H9 (cell line): ENCODE measurements at regions not wholly inside any gene's neighbourhood (a gene's known extent, or its start where the extent isn't known, plus 50 kb on each side); places are given as distances from the start of the nearest gene placed in this dataset.

ENCODE experiments used
- DNase-seq: peaks from one replicate; pipeline ENCODE4 v3.0.0-alpha.2; 2017
- H2AFZ ChIP-seq: one replicate; pipeline ENCODE4 v1.6.1; 2013; ENCODE audit warnings: mild to moderate bottlenecking, low read length, control low read depth, moderate library complexity
- H2AK5ac ChIP-seq: 2 replicates; pipeline ENCODE4 v1.6.1; 2013; ENCODE audit warnings: low read length, control low read depth, mixed read lengths; ENCODE audit not compliant: insufficient read length
- H2BK120ac ChIP-seq: one replicate; pipeline ENCODE4 v1.6.1; 2013; ENCODE audit warnings: low read depth, mild to moderate bottlenecking, low read length, control low read depth, inconsistent platforms; ENCODE audit not compliant: poor library complexity, severe bottlenecking
- H2BK12ac ChIP-seq: 2 replicates; pipeline ENCODE4 v1.6.1; 2013; ENCODE audit warnings: low read length, control low read depth, mixed read lengths, low read depth; ENCODE audit not compliant: insufficient read length
- H2BK15ac ChIP-seq: 2 replicates; pipeline ENCODE4 v1.6.1; 2013; ENCODE audit warnings: low read depth, low read length, control low read depth
- H2BK20ac ChIP-seq: one replicate; pipeline ENCODE4 v1.6.1; 2013; ENCODE audit warnings: low read depth, mild to moderate bottlenecking, low read length, control low read depth, inconsistent platforms; ENCODE audit not compliant: poor library complexity, severe bottlenecking
- H2BK5ac ChIP-seq: 2 replicates; pipeline ENCODE4 v1.6.1; 2013; ENCODE audit warnings: low read length, control low read depth, mixed read lengths; ENCODE audit not compliant: insufficient read length
- H3K14ac ChIP-seq: 2 replicates; pipeline ENCODE4 v1.6.1; 2013; ENCODE audit warnings: low read length, control low read depth; ENCODE audit not compliant: insufficient read depth
- H3K18ac ChIP-seq: 2 replicates; pipeline ENCODE4 v1.6.1; 2013; ENCODE audit warnings: low read depth, mild to moderate bottlenecking, mixed read lengths, low read length, control low read depth; ENCODE audit not compliant: insufficient read length
- H3K23ac ChIP-seq: 2 replicates; pipeline ENCODE4 v1.6.1; 2013; ENCODE audit warnings: low read length, control low read depth, mixed read lengths, low read depth; ENCODE audit not compliant: insufficient read length
- H3K23me2 ChIP-seq: 2 replicates; pipeline ENCODE4 v1.6.1; 2013; ENCODE audit warnings: low read depth, mild to moderate bottlenecking, mixed read lengths, low read length, control low read depth; ENCODE audit not compliant: insufficient read length, poor library complexity, severe bottlenecking
- H3K27ac ChIP-seq: 2 replicates; pipeline ENCODE4 v1.5.1; 2013; ENCODE audit warnings: low read length, control low read depth, mixed read lengths, low read depth; ENCODE audit not compliant: insufficient read length
- H3K27me3 ChIP-seq: 2 replicates; pipeline ENCODE4 v1.6.1; 2013; ENCODE audit warnings: low read length, control low read depth, inconsistent platforms; ENCODE audit not compliant: insufficient read depth
- H3K4ac ChIP-seq: 2 replicates; pipeline ENCODE4 v1.6.1; 2013; ENCODE audit warnings: low read depth, mild to moderate bottlenecking, control low read depth, inconsistent platforms, low read length, moderate library complexity
- H3K4me1 ChIP-seq: 2 replicates; pipeline ENCODE4 v1.6.1; 2013; ENCODE audit warnings: low read length, control low read depth, inconsistent platforms; ENCODE audit not compliant: insufficient read depth
- H3K4me2 ChIP-seq: 2 replicates; pipeline ENCODE4 v1.6.1; 2013; ENCODE audit warnings: low read length, control low read depth, mixed read lengths; ENCODE audit not compliant: insufficient read length, insufficient read depth
- H3K56ac ChIP-seq: 2 replicates; pipeline ENCODE4 v1.6.1; 2013; ENCODE audit warnings: low read depth, mild to moderate bottlenecking, mixed read lengths, low read length, control low read depth; ENCODE audit not compliant: insufficient read length
- H3K79me1 ChIP-seq: 2 replicates; pipeline ENCODE4 v1.6.1; 2013; ENCODE audit warnings: low read depth, mild to moderate bottlenecking, moderate library complexity, low read length, control low read depth, inconsistent platforms; ENCODE audit not compliant: insufficient read depth, poor library complexity, severe bottlenecking
- H3K79me2 ChIP-seq: 2 replicates; pipeline ENCODE4 v1.6.1; 2013; ENCODE audit warnings: low read length, control low read depth, inconsistent platforms; ENCODE audit not compliant: insufficient read depth
- H3K9ac ChIP-seq: 2 replicates; pipeline ENCODE4 v1.6.1; 2013; ENCODE audit warnings: low read length, control low read depth, mixed read lengths; ENCODE audit not compliant: insufficient read length; ENCODE audit errors: extremely low read depth
- H3K9me3 ChIP-seq: one replicate; pipeline ENCODE4 v1.6.1; 2013; ENCODE audit warnings: low read depth, low read length, inconsistent platforms; ENCODE audit not compliant: control insufficient read depth
- H3T11ph ChIP-seq: one replicate; pipeline ENCODE4 v1.6.1; 2013; ENCODE audit warnings: mild to moderate bottlenecking, low read length, control low read depth, inconsistent platforms
- H4K20me1 ChIP-seq: one replicate; pipeline ENCODE4 v1.6.1; 2013; ENCODE audit not compliant: control insufficient read depth, insufficient read length, insufficient read depth
- H4K5ac ChIP-seq: 2 replicates; pipeline ENCODE4 v1.6.1; 2013; ENCODE audit warnings: low read depth, mild to moderate bottlenecking, mixed read lengths, low read length, control low read depth; ENCODE audit not compliant: insufficient read length
- H4K8ac ChIP-seq: replicated peaks from 2 replicates; pipeline ENCODE4 v1.6.1; 2013; ENCODE audit warnings: low read length, control low read depth, mixed read lengths, low read depth; ENCODE audit not compliant: insufficient read length
- H4K91ac ChIP-seq: 2 replicates; pipeline ENCODE4 v1.6.1; 2013; ENCODE audit warnings: low read depth, mild to moderate bottlenecking, moderate library complexity, mixed read lengths, low read length, control low read depth; ENCODE audit not compliant: insufficient read length
- H3K27ac Mint-ChIP-seq, 3 experiments: 2 replicates in 2 of 3; 3 replicates in 1 of 3; pipeline ENCODE4 v1.8.0; 2020 to 2021; ENCODE audit warnings: mixed read lengths in 3 of 3, mild to moderate bottlenecking in 1 of 3, moderate library complexity in 1 of 3
- H3K27me3 Mint-ChIP-seq: 2 replicates; pipeline ENCODE4 v1.8.0; 2021; ENCODE audit warnings: low read depth, mild to moderate bottlenecking, moderate library complexity, mixed read lengths
- H3K36me3 Mint-ChIP-seq, 3 experiments: 2 replicates in 2 of 3; 3 replicates in 1 of 3; pipeline ENCODE4 v1.8.0; 2020 to 2021; ENCODE audit warnings: low read depth in 3 of 3, mixed read lengths in 3 of 3; ENCODE audit not compliant: insufficient read depth in 1 of 3
- H3K4me1 Mint-ChIP-seq, 2 experiments: 2 replicates each; pipeline ENCODE4 v1.8.0; 2020; ENCODE audit warnings: mixed read lengths in 2 of 2
- H3K4me3 Mint-ChIP-seq, 2 experiments: 2 replicates in 1 of 2; 3 replicates in 1 of 2; pipeline ENCODE4 v1.8.0; 2020 to 2021; ENCODE audit warnings: mild to moderate bottlenecking in 2 of 2, mixed read lengths in 2 of 2, moderate library complexity in 1 of 2
- H3K9me3 Mint-ChIP-seq, 2 experiments: 2 replicates in 1 of 2; 3 replicates in 1 of 2; pipeline ENCODE4 v1.8.0; 2020; ENCODE audit warnings: mild to moderate bottlenecking in 2 of 2, mixed read lengths in 2 of 2, moderate library complexity in 1 of 2
- CTCF ChIP-seq: fragments of 200-600 bp; sonication (generic); conservative IDR thresholded peaks from 3 replicates; pipeline ENCODE4 v1.8.0; 2021; ENCODE audit warnings: antibody characterized with exemption, mild to moderate bottlenecking
- WGBS: extraction: QIAGEN DNeasy Blood & Tissue Kit; methylation state at CpG from one replicate; pipeline ENCODE4 v1.1.7; 2013; ENCODE audit warnings: missing lambda C conversion rate, low lambda C conversion rate, mixed read lengths; ENCODE audit not compliant: insufficient read length; ENCODE audit errors: extremely low coverage; 5-methylcytosine and 5-hydroxymethylcytosine counted together

- no peak overlapping the region for H3K56ac ChIP-seq
- no peak overlapping the region for H3T11ph ChIP-seq
- H3K23me2 ChIP-seq, result no peaks in the 10 kb centered on the region
- WGBS, result no CpG with 5 or more reads among the region's 2 CpGs
- no peak overlapping the region for H2AK5ac ChIP-seq
- no peak overlapping the region for H4K5ac ChIP-seq
- no peaks in the 10 kb centered on the region; a peak in 1 of 5 replicates for H3K9me3 Mint-ChIP-seq
- no peaks in the 10 kb centered on the region for H3K79me2 ChIP-seq
- no peak overlapping the region for H2BK120ac ChIP-seq
- no peak overlapping the region for H4K91ac ChIP-seq
- H3K9me3 ChIP-seq, result no peaks in the 10 kb centered on the region
- no peaks in the 10 kb centered on the region for H3K79me1 ChIP-seq
- no peak overlapping the region for H2BK20ac ChIP-seq
- no peak for DNase-seq
- no peak overlapping the region for H2BK12ac ChIP-seq
- H4K8ac ChIP-seq, result no peak overlapping the region
- H3K27me3 Mint-ChIP-seq, result no peaks in the 10 kb centered on the region
- H4K20me1 ChIP-seq, result no peaks in the 10 kb centered on the region
- peaks cover 3 to 6% of the 10 kb centered on the region in 2 experiments for H3K4me1 Mint-ChIP-seq
- no peaks in the 10 kb centered on the region for H3K36me3 Mint-ChIP-seq
- H3K23ac ChIP-seq, result no peak overlapping the region
- H2AFZ ChIP-seq, result no peak overlapping the region
- no peak overlapping the region for H3K4me2 ChIP-seq
- H3K4ac ChIP-seq, result no peak overlapping the region
- no peak overlapping the region for H3K27ac Mint-ChIP-seq
- no peak overlapping the region for H2BK5ac ChIP-seq
- H3K27ac ChIP-seq, result no peak overlapping the region
- no peaks in the 10 kb centered on the region for H3K27me3 ChIP-seq
- no peak overlapping the region for H3K18ac ChIP-seq
- H3K14ac ChIP-seq, result no peak overlapping the region
- no peak overlapping the region for H2BK15ac ChIP-seq
- H3K4me1 ChIP-seq, result no peaks in the 10 kb centered on the region; the same call in 1 of the 2 replicates
- no peak overlapping the region for H3K4me3 Mint-ChIP-seq
- TF ChIP-seq CTCF, result no peak
- H3K9ac ChIP-seq, result no peak overlapping the region
These were observed 101.6 kb downstream of the OTUD1 start for GRCh38 chr10:23540401-23541030.
